OCI-LY7 (cell line): ENCODE measurements at regions not wholly inside any gene's neighbourhood (a gene's known extent, or its start where the extent isn't known, plus 50 kb on each side); places are given as distances from the start of the nearest gene placed in this dataset.

Source experiments
- BruUV-seq: library from RNA; stranded (reverse); fragments of 400-500 nt; replicated peaks from 2 replicates; lab custom pipeline; 2021; lab: Mats Ljungman, UMichigan
- CTCF ChIA-PET: fragments of 300-600 bp; sonication (Branson Sonifier 250); formaldehyde crosslinking; loops from one replicate; lab custom pipeline; 2022; ENCODE audit warnings: antibody characterized with exemption; ENCODE audit not compliant: unreplicated experiment; lab: Charles Lee
- POLR2A ChIA-PET: fragments of 300-600 bp; sonication (Branson Sonifier 250); formaldehyde crosslinking; loops from one replicate; lab custom pipeline; 2022; ENCODE audit warnings: antibody characterized with exemption; lab: Charles Lee
- DNase-seq: peaks from one replicate; pipeline ENCODE4 v3.0.0-alpha.2; 2015; ENCODE audit warnings: low spot score
- H2AFZ ChIP-seq: fragments of 200-600 bp; sonication (generic), shearing (Covaris generic); 2 replicates; pipeline ENCODE4 v1.6.1; 2014; ENCODE audit warnings: mild to moderate bottlenecking, antibody characterized with exemption, low read length, moderate library complexity
- H3K27ac ChIP-seq: fragments of 200-600 bp; sonication (generic); 2 replicates; pipeline ENCODE4 v1.5.1; 2014; ENCODE audit warnings: mixed run types, low read depth, mild to moderate bottlenecking, moderate library complexity, low read length, inconsistent platforms; ENCODE audit not compliant: poor library complexity, severe bottlenecking
- H3K36me3 ChIP-seq: fragments of 200-600 bp; sonication (generic); 2 replicates; pipeline ENCODE4 v1.6.1; 2014; ENCODE audit warnings: mild to moderate bottlenecking, antibody characterized with exemption, low read length, moderate library complexity, mixed read lengths; ENCODE audit not compliant: insufficient read depth
- H3K4me1 ChIP-seq: fragments of 200-600 bp; sonication (generic); 2 replicates; pipeline ENCODE4 v1.5.1; 2014; ENCODE audit warnings: mild to moderate bottlenecking, low read length; ENCODE audit not compliant: insufficient read depth, poor library complexity, severe bottlenecking
- H3K4me2 ChIP-seq: fragments of 200-600 bp; sonication (generic); 2 replicates; pipeline ENCODE4 v1.6.1; 2014; ENCODE audit warnings: mild to moderate bottlenecking, low read length
- H3K4me3 ChIP-seq: fragments of 200-600 bp; sonication (generic); 2 replicates; pipeline ENCODE4 v1.5.1; 2014; ENCODE audit warnings: mild to moderate bottlenecking, low read depth, low read length; ENCODE audit not compliant: poor library complexity, severe bottlenecking
- H3K79me2 ChIP-seq: fragments of 200-600 bp; sonication (generic); 2 replicates; pipeline ENCODE4 v1.6.1; 2016; ENCODE audit warnings: low read depth, mild to moderate bottlenecking, low read length, moderate library complexity, mixed read lengths; ENCODE audit not compliant: insufficient read depth
- H3K9me2 ChIP-seq: fragments of 200-600 bp; sonication (generic); 2 replicates; pipeline ENCODE4 v1.6.1; 2016; ENCODE audit warnings: mild to moderate bottlenecking, low read length, mixed read lengths; ENCODE audit not compliant: insufficient read depth
- H3K9me3 ChIP-seq: fragments of 200-600 bp; sonication (generic); 2 replicates; pipeline ENCODE4 v1.6.1; 2014; ENCODE audit warnings: mild to moderate bottlenecking, mixed run types, low read length, mixed read lengths
- H4K20me1 ChIP-seq: fragments of 200-600 bp; sonication (generic); 2 replicates; pipeline ENCODE4 v1.6.1; 2014; ENCODE audit warnings: mild to moderate bottlenecking, antibody characterized with exemption, low read length, moderate library complexity, mixed read lengths; ENCODE audit not compliant: insufficient read depth
- CTCF ChIP-seq: fragments of 200-600 bp; sonication (generic); conservative IDR thresholded peaks from 2 replicates; pipeline ENCODE4 v1.5.1; 2014; ENCODE audit warnings: mild to moderate bottlenecking, antibody characterized with exemption, low read length, moderate library complexity, mixed read lengths
- EZH2phosphoT487 ChIP-seq: fragments of 200-600 bp; sonication (generic); IDR thresholded peaks from 2 replicates; pipeline ENCODE4 v1.6.1; 2018; ENCODE audit warnings: low read depth, borderline replicate concordance, mild to moderate bottlenecking, mixed run types, antibody characterized with exemption, low read length, moderate library complexity, mixed read lengths
- intact Hi-C: fragments of 100-400 bp; cut with micrococcal nuclease; formaldehyde crosslinking; loops from one replicate; pipeline ENCODE4 v1.10.0; 2022; ENCODE audit not compliant: unreplicated experiment

DNA sequence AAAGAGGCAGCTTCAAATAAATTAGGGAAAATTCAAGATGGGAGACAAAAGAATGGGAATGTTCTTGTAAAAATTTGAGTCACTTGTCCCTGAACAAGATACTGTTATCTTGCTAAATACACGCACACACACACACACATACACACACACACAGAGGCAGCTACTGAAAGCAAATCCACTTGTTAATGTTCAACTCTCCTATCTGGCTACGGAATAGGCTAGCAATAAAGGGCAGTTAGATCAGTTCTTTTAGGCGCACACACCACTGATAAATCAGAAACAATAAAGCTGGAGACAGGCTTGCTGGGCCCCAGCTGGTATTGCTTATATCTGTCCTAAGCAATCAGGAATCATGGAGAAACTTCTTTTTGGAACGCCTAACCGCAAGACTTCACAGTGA lies 461.6 kb downstream of the BCL11A start:
- H3K9me2 ChIP-seq: no peaks in the 10 kb centered on the region
- no peak for DNase-seq
- ChIA-PET POLR2A (interaction anchor here (1.2 kb wide), 1 partner anchor 364 kb away, joined by 3 read pairs; no protein-coding TSS in a partner anchor), CTCF (no interaction called here)
- TF ChIP-seq EZH2phosphoT487 (no peak), CTCF (no peak)
- H2AFZ ChIP-seq: no peak overlapping the region
- H3K4me1 ChIP-seq: no peaks in the 10 kb centered on the region
- H3K4me3 ChIP-seq: no peak overlapping the region
- no TSS peak for BruUV-seq
- H4K20me1 ChIP-seq: no peaks in the 10 kb centered on the region
- H3K36me3 ChIP-seq: no peaks in the 10 kb centered on the region
- H3K27ac ChIP-seq: no peak overlapping the region
- no peaks in the 10 kb centered on the region for H3K9me3 ChIP-seq
- intact Hi-C loops: no loop called here
- no peaks in the 10 kb centered on the region for H3K79me2 ChIP-seq
- no peak overlapping the region for H3K4me2 ChIP-seq

DNA sequence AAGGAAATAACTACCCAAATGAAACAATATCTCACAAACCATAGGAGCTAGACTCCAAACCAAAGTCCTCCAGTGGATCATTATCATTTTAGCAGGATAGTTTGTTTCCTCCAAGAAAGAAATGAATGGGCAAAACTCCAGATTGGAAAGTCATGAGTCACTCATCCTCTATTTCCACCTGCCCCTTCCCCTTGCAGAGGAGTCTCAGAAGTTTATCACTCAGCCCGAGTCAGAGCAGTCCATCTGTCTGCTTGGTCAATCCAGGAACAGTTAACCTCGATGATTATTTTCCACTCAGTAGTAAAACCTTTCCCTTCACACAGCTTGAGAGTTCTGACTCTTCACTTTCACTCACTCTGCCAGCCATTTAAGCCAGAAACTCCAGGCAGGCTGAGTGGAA lies 462.2 kb downstream of the BCL11A start:
- BruUV-seq: no TSS peak

More for the DNA sequence above, 462.2 kb downstream of the BCL11A start:
- intact Hi-C loops: no loop called here
- H3K4me1 ChIP-seq: no peaks in the 10 kb centered on the region
- no peaks in the 10 kb centered on the region for H3K36me3 ChIP-seq
- H4K20me1 ChIP-seq: no peaks in the 10 kb centered on the region
- no peaks in the 10 kb centered on the region for H3K79me2 ChIP-seq
- H3K9me3 ChIP-seq: no peaks in the 10 kb centered on the region
- no peaks in the 10 kb centered on the region for H3K9me2 ChIP-seq
- no peak overlapping the region for H3K4me3 ChIP-seq
- no peak overlapping the region for H3K27ac ChIP-seq
- H2AFZ ChIP-seq: no peak overlapping the region
- TF ChIP-seq CTCF: no peak
- TF ChIP-seq EZH2phosphoT487: no peak
- DNase-seq: no peak
- H3K4me2 ChIP-seq: no peak overlapping the region
- ChIA-PET POLR2A (interaction anchor here (1.0 to 1.9 kb wide), 2 partner anchors 8 to 170 kb away, joined by 3 to 4 read pairs; no protein-coding TSS in a partner anchor), CTCF (no interaction called here)
